CD4-positive, alpha-beta T cell treated with Interleukin-17A for 1 hour (primary cell): ENCODE measurements at regions not wholly inside any gene's neighbourhood (a gene's known extent, or its start where the extent isn't known, plus 50 kb on each side); places are given as distances from the start of the nearest gene placed in this dataset.
A peak's percentile ranks its signal among the peaks of the same experiment; 100 is the strongest.
"Not testable (repeated sequence)": the region's sequence is repeated elsewhere in the genome, so short reads cannot be mapped to it uniquely, and the experiment has no call there.

Source experiments
- DNase-seq: peaks from one replicate; pipeline ENCODE4 v3.0.0-alpha.2; 2020

DNA sequence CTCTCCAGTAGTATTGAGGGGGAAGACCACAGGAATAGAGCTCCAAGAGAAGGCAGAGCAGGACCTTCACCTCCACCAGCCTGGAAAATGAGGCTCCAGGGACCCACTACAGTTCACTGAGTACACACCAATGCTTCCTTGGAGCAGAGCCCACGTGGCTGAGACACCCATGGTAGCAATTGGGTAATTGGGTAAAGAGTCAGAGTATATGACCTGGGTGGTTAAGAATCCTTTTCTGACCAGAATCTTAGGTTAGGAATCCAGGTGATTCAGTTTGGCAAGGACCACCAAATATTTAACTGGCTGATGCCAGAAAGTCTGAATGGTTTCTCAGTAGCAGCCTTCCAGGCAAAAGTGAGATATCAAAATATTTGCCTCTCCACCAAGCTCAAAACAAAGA is 107.7 kb downstream of the MDH1 start:
- no peak for DNase-seq

DNA sequence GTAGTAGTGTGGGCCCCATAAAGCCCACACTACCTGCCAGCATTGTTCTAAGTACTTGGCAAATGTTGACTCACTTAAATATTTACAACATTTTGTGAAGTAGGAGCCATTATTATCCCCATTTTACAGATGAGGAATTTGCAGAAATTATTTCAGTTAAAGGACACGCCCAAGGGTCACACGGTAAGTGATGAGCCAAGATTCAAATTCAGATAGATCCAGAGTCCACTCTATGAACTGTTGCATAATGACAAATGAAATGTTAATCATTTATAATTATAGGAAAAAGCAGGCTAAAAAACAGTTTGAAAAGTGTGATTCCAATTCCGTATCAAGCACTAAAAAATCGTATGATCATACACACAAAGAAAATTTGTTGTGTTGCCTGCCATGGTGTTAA is 108.4 kb downstream of the MDH1 start:
- DNase-seq, result no peak

DNA sequence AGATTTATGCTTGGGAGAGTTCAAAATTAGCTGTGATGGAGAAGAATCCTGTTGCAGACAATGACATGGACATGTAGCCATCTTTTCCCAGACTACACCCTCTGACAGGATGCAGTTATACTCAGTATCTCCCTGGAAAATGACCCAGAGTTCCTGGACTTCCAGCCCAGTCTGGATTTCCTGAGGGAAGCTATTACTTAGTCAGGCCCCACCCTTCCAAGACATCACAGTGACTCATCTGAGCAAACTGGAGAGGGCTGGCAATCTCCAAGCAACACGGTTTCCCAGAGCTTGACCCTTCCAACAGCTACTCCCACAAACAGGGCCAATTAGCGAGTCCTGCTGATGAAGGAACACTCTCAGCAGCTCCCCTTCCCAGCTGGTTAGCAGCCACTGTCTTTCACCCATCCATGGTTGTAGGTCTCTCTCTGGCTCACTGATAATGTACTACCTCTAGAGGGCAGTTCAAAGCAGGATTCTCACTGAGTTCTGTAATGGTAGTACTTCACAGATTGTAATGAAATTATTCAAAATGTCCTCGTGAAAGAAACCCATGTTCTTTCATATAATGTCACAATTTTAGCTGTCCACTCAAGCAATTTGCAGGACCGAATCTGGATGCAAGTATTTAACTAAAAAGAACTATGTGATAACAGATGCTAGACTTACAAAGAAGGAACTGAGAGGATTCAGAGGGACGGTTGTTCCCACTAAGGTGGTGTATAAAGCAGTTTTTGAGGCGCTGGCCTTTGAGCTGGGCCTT is 110.2 kb downstream of the MDH1 start:
- DNase-seq, result peak; percentile 61

DNA sequence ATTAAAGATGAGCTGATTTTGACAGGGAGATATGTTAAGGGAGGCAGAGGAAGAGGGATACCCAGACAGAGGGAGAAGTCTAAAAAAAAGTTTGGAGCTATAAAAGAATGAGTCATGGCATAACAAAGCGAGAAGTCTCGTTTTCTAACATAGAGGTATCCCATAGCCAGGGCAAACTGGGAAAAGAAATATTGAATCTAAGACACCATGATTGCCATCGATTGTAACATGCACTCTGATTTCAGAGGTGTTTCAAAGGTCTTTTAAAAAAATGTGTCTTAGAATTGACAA is 110.7 kb downstream of the MDH1 start:
- DNase-seq, result no peak

DNA sequence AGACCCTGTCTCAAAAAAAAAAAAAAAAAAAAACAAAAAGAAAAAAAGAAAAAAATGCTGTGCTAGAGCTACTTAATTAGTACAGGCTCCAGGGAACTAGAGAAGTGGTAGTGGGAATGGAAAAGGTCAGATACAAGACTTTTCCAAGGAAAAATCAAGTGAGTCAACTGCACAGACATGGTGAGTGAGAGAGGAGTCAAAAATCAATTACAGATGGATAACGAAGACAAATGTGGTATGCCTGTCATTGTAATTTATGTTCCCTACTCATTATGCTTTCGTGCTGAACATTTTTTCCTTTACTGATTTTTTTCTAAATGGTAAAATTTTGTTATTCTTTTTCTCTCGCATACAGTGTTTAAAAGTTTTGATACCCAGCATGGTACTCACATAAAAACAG is 111.5 kb downstream of the MDH1 start:
- no peak for DNase-seq

DNA sequence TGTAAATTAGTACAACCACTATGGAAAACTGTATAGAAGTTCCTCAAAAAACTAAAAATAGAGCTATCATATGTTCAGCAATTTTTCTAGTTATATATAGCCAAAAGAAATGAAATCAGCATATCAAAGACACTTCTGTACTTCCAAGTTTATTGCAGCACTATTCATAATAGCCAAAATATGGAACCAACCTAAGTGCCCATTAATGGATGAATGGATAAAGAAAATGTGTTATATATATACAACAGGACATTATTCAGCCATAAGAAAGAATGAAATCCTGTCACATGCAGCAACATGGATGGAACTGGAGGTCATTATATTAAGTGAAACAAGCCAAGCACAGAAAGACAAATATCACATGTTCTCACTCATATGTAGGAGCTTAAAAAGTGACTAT is 112.6 kb downstream of the MDH1 start:
- DNase-seq, result no peak

DNA sequence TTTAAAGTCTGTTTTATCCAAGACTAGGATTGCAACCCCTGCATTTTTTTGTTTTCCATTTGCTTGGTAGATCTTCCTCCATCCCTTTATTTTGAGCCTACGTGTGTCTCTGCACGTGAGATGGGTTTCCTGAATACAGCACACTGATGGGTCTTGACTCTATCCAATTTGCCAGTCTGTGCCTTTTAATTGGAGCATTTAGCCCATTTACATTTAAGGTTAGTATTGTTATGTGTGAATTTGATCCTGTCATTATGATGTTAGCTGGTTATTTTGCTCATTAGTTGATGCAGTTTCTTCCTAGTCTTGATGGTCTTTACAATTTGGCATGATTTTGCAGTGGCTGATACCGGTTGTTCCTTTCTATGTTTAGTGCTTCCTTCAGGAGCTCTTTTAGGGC is 117.3 kb downstream of the MDH1 start:
- not testable (repeated sequence) for DNase-seq

DNA sequence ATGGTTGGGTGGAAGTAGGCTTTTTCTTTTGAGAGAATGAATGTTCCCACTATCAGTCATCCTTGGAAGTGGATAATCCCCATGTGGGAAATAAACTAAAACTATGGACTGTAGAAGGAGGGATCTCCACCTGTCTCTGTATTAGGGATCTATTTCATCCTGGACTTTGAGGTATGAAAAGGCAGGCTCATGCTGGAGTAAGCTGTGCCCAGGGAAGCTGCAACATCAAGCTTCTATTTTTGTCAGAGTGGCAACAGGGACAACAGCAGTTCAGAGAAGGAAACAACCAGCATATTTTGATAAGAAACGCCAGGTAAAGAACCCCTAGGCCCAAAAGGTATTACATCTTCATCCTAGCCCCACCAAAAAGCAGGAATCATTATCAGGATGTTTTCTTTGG is 122.0 kb downstream of the MDH1 start:
- DNase-seq, result no peak

DNA sequence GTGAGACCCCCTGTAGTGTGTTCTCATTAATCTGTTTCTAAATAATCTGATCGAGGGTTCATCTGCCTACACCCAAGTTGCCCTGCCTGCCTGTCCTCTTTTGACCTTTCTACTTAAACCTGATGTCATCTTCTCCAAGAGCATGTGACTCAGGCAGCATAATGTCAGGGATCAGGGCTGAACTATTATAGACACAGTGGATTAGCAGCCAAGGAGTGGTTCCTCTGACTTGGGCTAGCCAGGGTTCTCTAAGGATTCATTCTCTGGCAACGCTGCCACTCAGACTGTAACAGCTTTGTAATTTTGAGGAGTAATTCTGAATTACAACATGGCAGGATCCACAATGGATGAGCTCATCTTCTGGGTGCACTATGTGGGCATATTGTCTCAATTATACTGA is 124.0 kb downstream of the MDH1 start:
- DNase-seq, result no peak

DNA sequence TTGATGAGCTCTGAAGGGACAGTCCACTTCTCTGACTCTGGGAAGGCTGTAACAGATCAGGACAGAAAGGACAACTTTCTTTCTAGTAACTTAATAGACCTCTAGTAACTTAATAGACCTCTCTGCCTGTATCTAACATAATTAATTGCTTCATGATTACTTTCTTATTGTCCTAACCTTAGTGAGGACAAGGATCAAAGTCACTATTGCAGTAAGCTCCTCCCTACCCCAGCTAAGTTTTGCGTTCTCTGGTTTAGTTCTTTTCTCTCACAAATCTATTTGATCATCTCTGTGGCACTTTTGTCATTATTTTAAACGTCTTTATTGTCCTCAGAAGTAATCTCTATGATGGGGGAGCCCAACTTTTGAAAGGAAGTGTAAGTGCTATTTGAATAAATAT is 125.5 kb upstream of the UGP2 start:
- DNase-seq, result no peak

DNA sequence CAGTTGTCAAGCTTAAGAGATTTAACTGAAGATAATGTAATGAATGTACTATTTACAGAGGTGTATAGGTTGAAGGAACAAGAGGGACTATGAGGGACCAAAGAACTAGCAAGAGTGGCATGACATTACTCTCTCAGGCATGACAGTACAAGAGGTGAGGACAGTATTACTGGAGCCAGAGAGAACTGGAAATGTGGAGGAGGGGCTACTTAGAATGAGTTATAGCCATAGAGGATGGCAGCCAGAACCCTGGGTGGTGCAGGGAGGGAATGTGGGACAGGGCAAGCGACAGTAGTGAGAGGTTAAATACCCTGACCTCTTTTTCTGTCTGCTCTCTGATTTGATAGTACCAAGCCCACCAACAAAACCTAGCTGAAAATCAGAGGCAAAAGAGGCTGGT is 122.6 kb upstream of the UGP2 start:
- no peak for DNase-seq

DNA sequence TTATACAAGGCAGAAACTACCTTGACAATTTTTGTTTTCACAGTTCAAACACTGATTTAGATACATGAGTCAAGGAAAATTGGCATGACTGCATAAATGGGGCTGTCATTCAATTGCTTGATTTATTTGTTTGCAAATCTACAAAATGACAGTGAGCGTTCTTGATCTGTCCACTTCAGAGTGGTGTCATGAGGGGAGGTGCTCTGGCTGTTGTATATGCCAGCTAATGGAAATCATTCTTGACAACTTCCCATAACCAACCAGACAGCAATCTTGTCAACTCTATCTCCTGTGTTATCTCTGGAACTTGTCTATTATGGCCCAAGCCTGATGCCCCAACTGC is 120.6 kb upstream of the UGP2 start:
- no peak for DNase-seq

DNA sequence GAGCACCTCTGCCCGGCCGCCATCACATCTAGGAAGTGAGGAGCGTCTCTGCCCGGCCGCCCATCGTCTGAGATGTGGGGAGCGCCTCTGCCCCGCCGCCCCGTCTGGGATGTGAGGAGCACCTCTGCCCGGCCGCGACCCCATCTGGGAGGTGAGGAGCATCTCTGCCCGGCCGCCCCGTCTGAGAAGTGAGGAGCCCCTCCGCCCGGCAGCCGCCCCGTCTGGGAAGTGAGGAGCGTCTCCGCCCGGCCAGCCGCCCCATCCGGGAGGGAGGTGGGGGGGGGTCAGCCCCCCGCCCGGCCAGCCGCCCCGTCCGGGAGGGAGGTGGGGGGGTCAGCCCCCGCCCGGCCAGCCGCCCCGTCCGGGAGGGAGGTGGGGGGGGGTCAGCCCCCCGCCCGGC is 119.4 kb upstream of the UGP2 start:
- not testable (repeated sequence) for DNase-seq

DNA sequence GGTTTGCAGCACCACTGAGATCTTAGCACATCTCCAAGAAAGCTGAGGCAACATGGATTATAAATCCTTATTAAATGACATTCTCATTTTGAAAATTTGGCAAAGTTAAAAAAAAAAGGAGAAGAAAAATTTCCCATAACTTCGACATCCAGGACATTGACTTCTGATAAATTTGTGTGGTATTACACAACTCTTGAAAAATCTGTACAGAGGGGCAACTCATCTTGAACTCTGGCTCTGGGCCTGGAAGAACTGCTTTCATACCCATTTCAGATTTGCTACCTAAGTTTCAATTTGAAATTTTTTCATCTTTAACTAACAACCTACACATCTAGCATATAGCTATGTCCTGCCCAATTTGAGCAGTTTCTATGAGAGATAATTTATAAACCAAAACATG is 118.0 kb upstream of the UGP2 start:
- DNase-seq, result no peak

DNA sequence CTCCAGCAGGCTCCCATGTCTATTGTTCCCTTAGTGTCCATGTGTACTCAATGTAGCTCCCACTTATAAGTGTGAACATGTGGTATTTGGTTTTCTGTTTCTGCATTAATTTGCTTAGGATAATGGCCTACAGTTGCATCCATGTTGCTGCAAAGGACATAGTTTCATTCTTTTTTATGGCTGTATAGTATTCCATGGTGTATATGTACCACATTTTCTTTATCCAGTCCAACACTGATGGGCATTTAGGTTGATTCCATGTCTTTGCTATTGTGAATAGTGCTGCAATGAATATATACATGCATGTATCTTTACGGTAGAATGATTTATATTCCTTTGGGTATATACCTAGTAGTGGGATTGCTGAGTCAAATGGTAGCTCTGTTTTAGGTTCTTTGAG is 116.5 kb upstream of the UGP2 start:
- not testable (repeated sequence) for DNase-seq

DNA sequence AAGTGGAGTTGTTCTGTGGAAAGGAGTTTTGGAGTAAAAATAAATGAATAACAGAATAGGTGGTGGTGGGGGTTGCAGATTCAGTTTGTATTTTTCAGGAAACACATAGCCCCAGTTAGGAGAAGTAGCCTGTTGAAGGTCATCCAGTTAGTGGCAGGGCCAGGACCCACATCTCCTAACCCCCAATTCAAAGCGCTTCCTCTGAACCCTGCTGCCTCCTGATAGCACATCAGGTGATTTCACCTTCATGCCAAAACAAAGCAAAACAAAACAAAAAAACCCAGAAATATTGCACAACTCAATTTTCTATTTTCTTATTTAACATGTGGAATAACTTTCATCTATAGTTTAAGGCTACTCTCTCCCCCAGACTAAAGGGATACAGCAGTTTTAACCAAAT is 112.3 kb upstream of the UGP2 start:
- DNase-seq, result no peak

DNA sequence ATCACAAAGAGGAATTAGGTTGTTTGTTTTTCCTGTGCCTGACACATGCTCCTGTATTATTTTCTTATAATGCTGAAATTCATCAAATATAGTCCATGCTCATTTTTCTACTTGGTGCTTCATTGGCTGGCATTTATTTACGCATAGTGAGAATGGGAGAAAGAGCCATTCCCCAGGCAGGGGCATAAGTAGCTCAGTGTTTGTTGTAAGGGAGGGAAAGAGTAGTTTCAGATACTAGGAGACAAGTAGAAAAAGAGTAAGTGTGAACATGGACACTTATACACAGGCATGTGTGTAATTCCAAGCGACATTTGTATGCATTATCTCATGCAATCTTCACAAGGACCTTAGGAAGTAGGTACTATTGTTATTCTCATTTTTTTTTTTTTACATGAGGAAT is 111.9 kb upstream of the UGP2 start:
- DNase-seq, result no peak

DNA sequence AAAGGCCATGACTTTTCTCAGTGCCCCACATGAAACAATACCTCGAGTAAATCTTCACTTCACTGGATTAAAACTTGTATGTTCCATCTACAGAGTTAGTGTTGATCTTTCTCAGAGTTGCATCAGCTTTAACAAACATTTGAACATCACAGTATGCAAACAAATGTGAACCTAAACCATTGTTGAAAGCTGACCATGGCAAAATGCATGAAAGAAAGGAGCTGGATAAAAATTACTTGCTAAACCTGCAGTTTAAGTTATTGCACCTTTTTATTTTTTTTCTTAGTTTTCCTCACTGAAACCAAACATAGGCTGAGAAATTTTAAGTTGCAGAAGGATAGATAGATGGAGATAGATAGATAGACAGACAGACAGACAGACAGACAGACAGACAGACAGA is 107.2 kb upstream of the UGP2 start:
- DNase-seq, result no peak

DNA sequence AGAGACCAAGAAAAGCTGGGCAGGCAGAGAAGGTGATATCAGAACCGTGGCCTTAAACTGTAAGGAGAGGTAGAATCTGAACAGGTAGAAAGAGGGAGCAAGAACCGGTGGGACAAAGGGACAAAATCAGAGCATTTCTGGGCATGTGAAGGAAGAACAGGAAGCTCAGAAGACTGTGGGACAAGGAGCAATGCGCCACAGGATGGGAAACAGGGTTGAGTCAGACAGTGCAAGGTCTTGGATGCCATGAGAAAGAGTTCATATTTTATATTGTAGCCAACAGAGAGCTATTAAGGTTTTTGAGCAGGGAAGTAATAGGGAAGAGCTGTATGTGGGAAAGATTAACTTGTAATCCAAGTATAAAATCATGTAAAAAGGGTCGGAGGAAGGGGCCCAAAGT is 106.4 kb upstream of the UGP2 start:
- no peak for DNase-seq

DNA sequence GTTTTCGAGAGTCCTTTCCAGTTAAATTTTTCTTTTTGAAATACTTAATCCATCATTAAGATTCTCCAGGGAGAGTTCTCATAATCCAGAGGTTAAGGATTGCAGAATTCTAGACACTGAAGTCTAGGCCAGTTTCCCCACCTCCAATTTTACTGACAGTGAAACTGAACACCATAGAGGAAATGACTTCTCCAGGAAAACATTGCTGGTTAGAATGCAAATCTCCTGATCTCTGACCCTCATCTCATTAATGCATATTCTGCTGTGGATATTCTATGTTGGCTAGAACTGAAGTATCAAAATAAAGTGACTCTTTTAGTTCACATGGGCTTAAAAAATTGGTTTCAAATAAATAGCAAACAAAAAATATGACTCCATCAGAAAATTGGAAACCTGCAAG is 105.8 kb upstream of the UGP2 start:
- no peak for DNase-seq

DNA sequence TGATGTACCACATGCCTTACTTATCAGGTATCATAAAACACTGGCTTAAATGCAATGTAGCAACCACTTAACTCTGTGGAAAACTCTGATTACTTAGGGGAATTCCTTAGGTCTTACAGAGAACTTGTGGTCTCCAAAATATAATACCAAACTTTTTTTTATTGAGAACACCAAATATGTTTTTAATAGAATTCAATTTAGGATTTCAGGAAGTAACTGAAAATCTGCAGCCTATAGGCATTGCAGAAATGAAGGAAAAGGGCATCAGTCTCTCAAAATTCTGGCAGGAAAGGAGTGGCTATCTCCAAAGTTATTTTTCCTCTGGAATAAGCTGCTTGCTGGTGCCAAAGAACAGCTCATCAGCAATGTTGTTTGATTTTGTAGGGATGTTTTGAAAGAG is 105.3 kb upstream of the UGP2 start:
- no peak for DNase-seq

DNA sequence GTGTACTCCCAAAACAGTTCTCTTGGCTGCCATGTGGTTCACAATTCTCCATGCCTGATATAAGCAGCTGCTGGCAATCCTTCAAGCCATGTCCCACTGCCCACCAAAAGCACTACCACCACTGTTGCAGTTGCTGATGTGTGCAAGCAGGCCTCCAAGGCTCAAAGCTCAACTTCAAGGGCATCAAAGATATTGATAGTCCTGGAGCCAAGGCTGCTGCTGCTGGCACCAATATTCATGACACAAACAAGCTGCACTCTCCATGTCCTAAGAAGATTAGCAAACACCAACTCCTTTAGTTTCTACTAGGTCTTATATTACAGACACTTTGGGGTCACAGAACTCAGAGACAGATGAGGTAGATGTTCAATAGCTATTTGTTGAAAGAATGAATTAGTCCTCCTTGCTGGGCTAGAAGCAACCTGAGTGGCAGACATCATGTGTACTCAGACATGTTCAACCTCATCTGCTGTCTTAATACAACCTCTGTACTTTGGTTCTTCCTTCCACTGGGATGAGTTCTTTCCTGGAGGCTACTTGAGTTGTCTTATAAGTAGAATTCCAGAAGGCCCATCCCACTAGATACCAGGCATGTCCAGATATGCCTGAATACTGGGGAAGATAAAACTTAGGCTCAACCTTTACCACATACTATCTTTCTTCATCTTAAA is 104.5 kb upstream of the UGP2 start:
- DNase-seq, result no peak

DNA sequence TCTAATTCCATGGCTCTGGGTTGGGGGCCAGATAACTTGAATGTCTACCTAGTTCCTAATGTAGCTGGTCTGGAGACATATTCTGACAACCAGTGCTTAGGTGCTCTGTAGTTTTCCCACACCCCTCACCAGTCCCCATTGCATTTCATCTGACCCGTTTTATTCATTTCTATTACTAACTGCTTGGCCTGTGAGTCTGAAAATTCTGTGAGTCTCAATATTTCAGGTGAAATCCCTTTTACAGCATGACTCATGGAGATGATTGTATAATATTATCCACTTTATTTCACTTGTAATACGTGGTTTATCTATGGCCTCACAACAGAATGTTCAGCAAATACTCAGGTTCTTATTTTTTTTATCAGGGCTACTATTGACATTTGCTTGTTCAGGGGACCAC is 103.7 kb upstream of the UGP2 start:
- DNase-seq, result no peak

DNA sequence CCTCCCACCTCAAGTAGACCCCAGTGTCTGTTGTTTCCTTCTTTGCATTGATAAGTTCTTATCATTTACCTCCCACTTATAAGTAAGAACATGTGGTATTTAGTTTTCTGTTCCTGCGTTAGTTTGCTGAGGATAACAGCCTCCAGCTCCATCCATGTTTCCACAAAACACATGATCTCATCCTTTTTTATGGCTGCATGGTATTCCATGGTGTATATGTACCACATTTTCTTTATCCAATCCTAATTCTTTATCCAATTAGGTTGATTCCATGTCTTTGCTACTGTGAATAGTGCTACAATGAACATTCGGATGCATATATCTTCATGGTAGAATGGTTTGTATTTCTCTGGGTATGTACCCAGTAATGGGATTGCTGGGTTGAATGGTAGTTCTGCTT is 102.5 kb upstream of the UGP2 start:
- not testable (repeated sequence) for DNase-seq

DNA sequence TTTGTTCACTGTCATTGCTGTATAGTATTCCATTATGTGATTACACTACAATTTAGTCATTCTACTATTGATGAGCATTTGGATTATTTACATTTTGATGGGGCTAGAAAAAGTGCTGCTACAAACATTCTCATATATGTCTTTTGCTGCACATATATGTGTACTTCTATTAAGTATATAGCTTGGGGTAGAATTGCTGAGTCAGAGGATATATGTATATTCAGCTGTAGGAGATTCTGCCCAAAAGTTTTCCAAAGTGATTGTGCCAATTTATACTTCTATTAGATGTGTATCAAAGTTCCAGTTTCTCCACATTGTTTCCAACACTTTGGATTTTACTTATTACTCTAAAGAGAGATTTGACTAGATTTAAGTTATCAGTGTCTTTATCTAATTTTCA is 101.7 kb upstream of the UGP2 start:
- DNase-seq, result no peak
